Brain microvascular endothelial cell (primary cell): ENCODE measurements at regions not wholly inside any gene's neighbourhood (a gene's known extent, or its start where the extent isn't known, plus 50 kb on each side); places are given as distances from the start of the nearest gene placed in this dataset.

Experiments used
- DNase-seq: peaks from one replicate; pipeline ENCODE4 v3.0.0-alpha.2; 2020
- H3K27ac ChIP-seq: fragments of 250-450 bp; sonication (Bioruptor Pico); 2 replicates; pipeline ENCODE4 v1.5.1; 2020; ENCODE audit warnings: mild to moderate bottlenecking, moderate library complexity
- H3K27me3 ChIP-seq: fragments of 250-450 bp; sonication (Bioruptor Pico); replicated peaks from 2 replicates; pipeline ENCODE4 v1.5.1; 2020; ENCODE audit warnings: mild to moderate bottlenecking
- H3K36me3 ChIP-seq: fragments of 250-450 bp; sonication (Bioruptor Pico); replicated peaks from 2 replicates; pipeline ENCODE4 v1.5.1; 2020; ENCODE audit warnings: mild to moderate bottlenecking
- H3K4me3 ChIP-seq: 2 replicates; pipeline ENCODE4 v1.5.1; 2011; ENCODE audit warnings: low read depth, mild to moderate bottlenecking, control low read depth, low read length, moderate library complexity
- in situ Hi-C: cut with HindIII; loops from 2 replicates; pipeline ENCODE4 v1.10.0; 2017; ENCODE audit warnings: low sequenced_read_pairs, low pct_ligation_motif_present
- TF ChIP-seq, protein P1 (sequence below): IDR thresholded peaks from 2 replicates; pipeline ENCODE4 v1.5.1; 2011; ENCODE audit warnings: low read depth, mild to moderate bottlenecking, moderate library complexity, low read length, control low read depth, inconsistent platforms; ENCODE audit errors: missing control alignments

DNA sequence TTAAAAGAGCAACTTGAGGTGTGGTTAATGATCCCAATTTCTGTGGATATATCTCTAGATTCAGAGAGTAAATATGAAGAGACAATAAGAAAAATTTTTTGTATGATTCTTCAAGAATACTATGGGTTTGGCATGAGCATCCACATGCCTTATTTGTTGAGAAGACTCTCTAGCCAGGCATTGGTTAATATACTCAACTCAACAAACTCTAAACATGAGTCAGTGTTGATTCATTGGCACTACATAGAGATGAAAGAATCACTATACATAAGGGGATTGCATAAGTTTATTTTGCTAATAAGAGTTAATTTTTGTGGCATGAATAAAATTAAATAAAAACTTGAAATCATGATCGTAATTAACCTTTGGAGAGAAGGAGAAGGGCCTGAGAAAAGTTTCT is 930.2 kb upstream of the LRRTM1 start:
- H3K27me3 ChIP-seq = no peaks in the 10 kb centered on the region
- in situ Hi-C loops = no loop called here
- no peak for DNase-seq
- no peaks in the 10 kb centered on the region for H3K36me3 ChIP-seq
- H3K27ac ChIP-seq = no peak overlapping the region
- TF ChIP-seq, protein P1, sequence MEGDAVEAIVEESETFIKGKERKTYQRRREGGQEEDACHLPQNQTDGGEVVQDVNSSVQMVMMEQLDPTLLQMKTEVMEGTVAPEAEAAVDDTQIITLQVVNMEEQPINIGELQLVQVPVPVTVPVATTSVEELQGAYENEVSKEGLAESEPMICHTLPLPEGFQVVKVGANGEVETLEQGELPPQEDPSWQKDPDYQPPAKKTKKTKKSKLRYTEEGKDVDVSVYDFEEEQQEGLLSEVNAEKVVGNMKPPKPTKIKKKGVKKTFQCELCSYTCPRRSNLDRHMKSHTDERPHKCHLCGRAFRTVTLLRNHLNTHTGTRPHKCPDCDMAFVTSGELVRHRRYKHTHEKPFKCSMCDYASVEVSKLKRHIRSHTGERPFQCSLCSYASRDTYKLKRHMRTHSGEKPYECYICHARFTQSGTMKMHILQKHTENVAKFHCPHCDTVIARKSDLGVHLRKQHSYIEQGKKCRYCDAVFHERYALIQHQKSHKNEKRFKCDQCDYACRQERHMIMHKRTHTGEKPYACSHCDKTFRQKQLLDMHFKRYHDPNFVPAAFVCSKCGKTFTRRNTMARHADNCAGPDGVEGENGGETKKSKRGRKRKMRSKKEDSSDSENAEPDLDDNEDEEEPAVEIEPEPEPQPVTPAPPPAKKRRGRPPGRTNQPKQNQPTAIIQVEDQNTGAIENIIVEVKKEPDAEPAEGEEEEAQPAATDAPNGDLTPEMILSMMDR = no peak
- H3K4me3 ChIP-seq = no peak overlapping the region

DNA sequence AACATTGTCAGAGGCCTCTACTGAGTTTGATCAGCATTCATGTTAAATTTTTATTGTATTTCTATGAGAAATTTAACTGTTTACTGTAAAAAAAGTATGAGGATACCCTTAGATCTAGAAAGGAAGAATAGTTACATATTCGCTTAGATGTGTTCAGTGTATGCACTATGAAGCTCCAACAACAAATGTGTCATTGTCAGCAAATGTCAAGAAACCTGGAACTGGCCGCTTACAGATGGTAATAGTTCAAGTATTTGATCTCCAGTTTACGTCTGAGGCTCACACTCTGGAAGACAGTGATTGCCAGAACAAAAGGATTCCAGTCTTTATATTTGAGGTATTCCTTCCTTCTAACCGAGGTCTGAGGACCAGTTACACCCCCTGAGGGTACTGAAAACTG is 921.2 kb upstream of the LRRTM1 start:
- H3K36me3 ChIP-seq = no peaks in the 10 kb centered on the region
- TF ChIP-seq, protein P1 = no peak
- in situ Hi-C loops = no loop called here
- H3K4me3 ChIP-seq = no peak overlapping the region
- DNase-seq = no peak
- H3K27ac ChIP-seq = no peak overlapping the region
- no peaks in the 10 kb centered on the region for H3K27me3 ChIP-seq

DNA sequence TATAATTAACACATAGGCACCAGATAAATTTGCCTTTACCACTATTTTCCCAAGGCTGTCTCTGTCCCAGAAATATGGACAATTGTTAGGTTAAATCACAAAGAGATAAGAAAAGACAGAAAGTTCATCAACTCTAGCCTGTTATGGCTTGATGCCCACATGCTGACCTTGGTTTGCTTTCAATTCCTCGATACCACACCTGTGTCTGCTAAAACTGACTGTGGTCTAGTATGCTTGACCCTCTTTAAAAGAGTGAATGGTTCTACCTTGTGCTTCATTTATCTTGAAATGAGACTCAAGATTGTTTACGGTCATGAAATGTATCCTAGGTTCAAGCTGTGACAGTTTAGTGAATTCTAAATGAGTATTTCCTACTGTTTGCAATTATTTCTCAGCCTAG is 909.0 kb upstream of the LRRTM1 start:
- TF ChIP-seq, protein P1 = no peak
- Histone ChIP-seq H3K4me3 (no peak overlapping the region), H3K27me3 (no peaks in the 10 kb centered on the region), H3K36me3 (no peaks in the 10 kb centered on the region), H3K27ac (no peak overlapping the region)
- in situ Hi-C loops = no loop called here
- no peak for DNase-seq

- in situ Hi-C loops = no loop called here
- TF ChIP-seq, protein P1 = no peak
- H3K27me3 ChIP-seq = no peaks in the 10 kb centered on the region
Measured at GRCh38 chr2:81206216-81206615, 901.7 kb upstream of the LRRTM1 start.

GRCh38 chr2:81196933-81197628 is 892.5 kb upstream of the LRRTM1 start:
- in situ Hi-C loops = no loop called here
- H3K36me3 ChIP-seq = no peaks in the 10 kb centered on the region
- H3K4me3 ChIP-seq = no peak overlapping the region
- H3K27me3 ChIP-seq = no peaks in the 10 kb centered on the region
- H3K27ac ChIP-seq = no peak overlapping the region
- TF ChIP-seq, protein P1 = no peak
- no peak for DNase-seq

More at GRCh38 chr2:81206216-81206615, 901.7 kb upstream of the LRRTM1 start:
- Histone ChIP-seq H3K27ac (no peak overlapping the region), H3K4me3 (no peak overlapping the region), H3K36me3 (no peaks in the 10 kb centered on the region)
- DNase-seq = no peak

DNA sequence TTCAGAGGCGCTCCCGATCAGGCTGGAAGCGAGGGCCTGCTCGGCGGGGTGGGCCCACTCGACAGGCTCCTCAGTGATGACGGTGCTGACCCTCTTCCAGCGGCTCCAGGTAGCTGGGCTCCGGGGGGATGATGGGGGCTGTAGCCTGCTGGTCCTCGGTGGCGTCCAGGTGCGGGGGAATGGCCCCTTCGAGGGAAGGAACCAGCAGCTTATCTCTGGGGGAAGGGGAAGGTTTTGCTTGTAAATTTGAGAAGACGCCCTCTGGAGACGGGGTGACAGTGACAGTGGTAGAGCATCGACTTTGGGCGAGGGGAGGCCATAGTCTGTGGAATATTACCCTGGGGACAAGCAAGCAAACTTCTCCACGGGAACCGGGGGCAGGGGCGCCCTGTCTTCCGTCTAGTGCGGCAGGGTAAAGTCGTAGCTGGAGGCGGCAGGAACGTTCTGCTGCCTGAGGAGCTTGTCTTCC is 891.9 kb upstream of the LRRTM1 start:
- Histone ChIP-seq H3K27me3 (no peaks in the 10 kb centered on the region), H3K4me3 (no peak overlapping the region), H3K27ac (no peak overlapping the region), H3K36me3 (no peaks in the 10 kb centered on the region)
- TF ChIP-seq, protein P1 = no peak
- DNase-seq = no peak
- in situ Hi-C loops = no loop called here
